Hepatocyte (in vitro differentiated cells): ENCODE measurements at regions not wholly inside any gene's neighbourhood (a gene's known extent, or its start where the extent isn't known, plus 50 kb on each side); places are given as distances from the start of the nearest gene placed in this dataset.

Source experiments
- DNase-seq: peaks from one replicate; pipeline ENCODE4 v3.0.0-alpha.2; 2016; ENCODE audit warnings: low spot score
- H2AFZ ChIP-seq: fragments of 200-600 bp; sonication (generic); 2 replicates; pipeline ENCODE4 v1.6.0; 2016; ENCODE audit warnings: antibody characterized with exemption, mild to moderate bottlenecking
- H3K27ac ChIP-seq: fragments of 200-600 bp; sonication (generic); 2 replicates; pipeline ENCODE4 v1.5.1; 2016; ENCODE audit warnings: mild to moderate bottlenecking
- H3K27me3 ChIP-seq: fragments of 200-600 bp; sonication (generic); 2 replicates; pipeline ENCODE4 v1.6.1; 2016
- H3K36me3 ChIP-seq: fragments of 200-600 bp; sonication (generic); replicated peaks from 2 replicates; pipeline ENCODE4 v1.5.1; 2016; ENCODE audit warnings: low read depth; ENCODE audit not compliant: insufficient read depth
- H3K4me1 ChIP-seq: fragments of 200-600 bp; sonication (generic); 2 replicates; pipeline ENCODE4 v1.5.1; 2016; ENCODE audit warnings: mild to moderate bottlenecking, moderate library complexity; ENCODE audit not compliant: insufficient read depth
- H3K4me2 ChIP-seq: fragments of 200-600 bp; sonication (generic); 2 replicates; pipeline ENCODE4 v1.6.0; 2016
- H3K4me3 ChIP-seq: fragments of 200-600 bp; sonication (generic); 2 replicates; pipeline ENCODE4 v1.5.1; 2016; ENCODE audit warnings: mild to moderate bottlenecking
- H3K79me2 ChIP-seq: fragments of 200-600 bp; sonication (generic); 2 replicates; pipeline ENCODE4 v1.6.0; 2017; ENCODE audit warnings: mild to moderate bottlenecking
- H3K9me2 ChIP-seq: fragments of 200-600 bp; sonication (generic); replicated peaks from 2 replicates; pipeline ENCODE4 v1.6.0; 2017; ENCODE audit warnings: mild to moderate bottlenecking; ENCODE audit not compliant: insufficient read depth
- H3K9me3 ChIP-seq: fragments of 200-600 bp; sonication (generic); 2 replicates; pipeline ENCODE4 v1.5.1; 2016; ENCODE audit warnings: low read depth, mild to moderate bottlenecking
- H4K20me1 ChIP-seq: fragments of 200-600 bp; sonication (generic); 2 replicates; pipeline ENCODE4 v1.6.0; 2016; ENCODE audit warnings: mild to moderate bottlenecking; ENCODE audit not compliant: insufficient read depth, poor library complexity, severe bottlenecking
- EZH2 ChIP-seq: fragments of 200-600 bp; sonication (generic); IDR thresholded peaks from 2 replicates; pipeline ENCODE4 v1.6.1; 2016; ENCODE audit warnings: antibody characterized with exemption, mild to moderate bottlenecking, borderline replicate concordance
- EZH2phosphoT487 ChIP-seq: fragments of 200-600 bp; sonication (generic); IDR thresholded peaks from one replicate; pipeline ENCODE4 v1.6.1; 2018; ENCODE audit warnings: antibody characterized with exemption, mild to moderate bottlenecking, low read depth, moderate library complexity; ENCODE audit not compliant: unreplicated experiment, severe bottlenecking
- WGBS: methylation state at CpG from one replicate; pipeline ENCODE4 v1.1.6; 2016; ENCODE audit warnings: low lambda C conversion rate; ENCODE audit errors: missing lambda C conversion rate; 5-methylcytosine and 5-hydroxymethylcytosine counted together
- TF ChIP-seq, protein P1 (sequence below): fragments of 200-600 bp; sonication (generic); IDR thresholded peaks from 2 replicates; pipeline ENCODE4 v1.5.1; 2016; ENCODE audit warnings: antibody characterized with exemption, mild to moderate bottlenecking; ENCODE audit not compliant: poor library complexity

DNA sequence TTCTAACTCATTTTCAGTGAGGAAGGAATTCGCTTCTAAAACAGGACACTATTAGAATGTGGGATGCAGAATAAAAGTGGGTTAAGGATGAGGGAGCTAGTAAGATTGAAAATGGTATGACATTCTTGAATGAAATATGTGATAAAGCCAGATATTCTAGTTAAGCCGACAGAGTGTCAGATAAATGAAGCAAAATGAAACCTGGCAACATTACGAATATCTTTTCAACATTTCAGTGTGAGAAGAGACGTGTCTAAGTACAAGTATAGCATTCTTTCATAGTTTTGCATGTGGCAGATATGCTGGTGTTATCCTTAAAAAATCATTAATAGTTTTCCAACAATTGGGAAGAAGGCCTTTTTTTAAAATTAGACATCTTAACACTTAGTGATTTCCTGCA, 1101.4 kb downstream of the RPA4 start:
- no peaks in the 10 kb centered on the region for H3K36me3 ChIP-seq
- WGBS: 86% methylated on average over 4 of the region's 4 CpGs
- H3K4me1 ChIP-seq: peaks cover 4% of the 10 kb centered on the region
- no peaks in the 10 kb centered on the region for H3K9me3 ChIP-seq
- no peaks in the 10 kb centered on the region for H3K9me2 ChIP-seq
- H2AFZ ChIP-seq: no peak overlapping the region
- H3K4me2 ChIP-seq: no peak overlapping the region
- no peaks in the 10 kb centered on the region for H3K79me2 ChIP-seq
- H3K27me3 ChIP-seq: no peaks in the 10 kb centered on the region
- H4K20me1 ChIP-seq: no peaks in the 10 kb centered on the region
- no peak overlapping the region for H3K27ac ChIP-seq
- no peak for TF ChIP-seq EZH2
- no peak overlapping the region for H3K4me3 ChIP-seq
- DNase-seq: no peak

GRCh38 chrX:97987979-97988378, 1104.3 kb downstream of the RPA4 start:
- no peak overlapping the region for H3K4me2 ChIP-seq
- no peak overlapping the region for H3K4me3 ChIP-seq
- TF ChIP-seq EZH2 (no peak), EZH2phosphoT487 (no peak)
- TF ChIP-seq, protein P1, sequence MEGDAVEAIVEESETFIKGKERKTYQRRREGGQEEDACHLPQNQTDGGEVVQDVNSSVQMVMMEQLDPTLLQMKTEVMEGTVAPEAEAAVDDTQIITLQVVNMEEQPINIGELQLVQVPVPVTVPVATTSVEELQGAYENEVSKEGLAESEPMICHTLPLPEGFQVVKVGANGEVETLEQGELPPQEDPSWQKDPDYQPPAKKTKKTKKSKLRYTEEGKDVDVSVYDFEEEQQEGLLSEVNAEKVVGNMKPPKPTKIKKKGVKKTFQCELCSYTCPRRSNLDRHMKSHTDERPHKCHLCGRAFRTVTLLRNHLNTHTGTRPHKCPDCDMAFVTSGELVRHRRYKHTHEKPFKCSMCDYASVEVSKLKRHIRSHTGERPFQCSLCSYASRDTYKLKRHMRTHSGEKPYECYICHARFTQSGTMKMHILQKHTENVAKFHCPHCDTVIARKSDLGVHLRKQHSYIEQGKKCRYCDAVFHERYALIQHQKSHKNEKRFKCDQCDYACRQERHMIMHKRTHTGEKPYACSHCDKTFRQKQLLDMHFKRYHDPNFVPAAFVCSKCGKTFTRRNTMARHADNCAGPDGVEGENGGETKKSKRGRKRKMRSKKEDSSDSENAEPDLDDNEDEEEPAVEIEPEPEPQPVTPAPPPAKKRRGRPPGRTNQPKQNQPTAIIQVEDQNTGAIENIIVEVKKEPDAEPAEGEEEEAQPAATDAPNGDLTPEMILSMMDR: no peak
- H2AFZ ChIP-seq: no peak overlapping the region
- no peak overlapping the region for H3K27ac ChIP-seq
- no peaks in the 10 kb centered on the region for H3K36me3 ChIP-seq
- DNase-seq: no peak
- H3K9me2 ChIP-seq: no peaks in the 10 kb centered on the region
- no peaks in the 10 kb centered on the region for H3K79me2 ChIP-seq
- H4K20me1 ChIP-seq: no peaks in the 10 kb centered on the region
- WGBS: 91% methylated on average over 1 of the region's 1 CpG
- H3K4me1 ChIP-seq: peaks cover 4% of the 10 kb centered on the region
- H3K9me3 ChIP-seq: no peaks in the 10 kb centered on the region
- no peaks in the 10 kb centered on the region for H3K27me3 ChIP-seq

DNA sequence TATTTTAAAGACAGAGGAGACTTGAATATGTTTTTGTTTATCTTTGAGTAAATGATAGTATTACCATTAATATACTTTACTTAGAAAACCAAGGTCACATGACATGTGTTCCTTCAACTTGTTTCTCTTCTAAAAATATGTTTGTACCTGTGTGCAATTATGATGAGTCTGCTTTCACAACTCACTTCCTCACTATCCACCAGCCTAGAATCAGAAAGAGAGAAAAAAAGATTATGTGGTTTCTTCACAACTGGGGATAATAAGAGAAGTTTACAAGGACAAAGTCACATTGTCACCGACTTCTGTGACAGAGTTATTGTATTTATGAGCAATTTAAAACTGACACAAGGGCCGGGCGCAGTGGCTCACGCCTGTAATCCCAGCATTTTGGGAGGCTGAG, 1112.1 kb downstream of the RPA4 start:
- no peaks in the 10 kb centered on the region for H4K20me1 ChIP-seq
- H3K9me2 ChIP-seq: no peaks in the 10 kb centered on the region
- no peaks in the 10 kb centered on the region for H3K27me3 ChIP-seq
- no peaks in the 10 kb centered on the region for H3K9me3 ChIP-seq
- 90% methylated on average over 4 of the region's 4 CpGs for WGBS
- TF ChIP-seq, protein P1: no peak
- TF ChIP-seq EZH2 (no peak), EZH2phosphoT487 (no peak)
- H3K36me3 ChIP-seq: no peaks in the 10 kb centered on the region
- no peak for DNase-seq
- no peaks in the 10 kb centered on the region for H3K79me2 ChIP-seq
- no peak overlapping the region for H2AFZ ChIP-seq
- H3K4me2 ChIP-seq: no peak overlapping the region
- no peak overlapping the region for H3K4me3 ChIP-seq
- no peak overlapping the region for H3K27ac ChIP-seq
- H3K4me1 ChIP-seq: no peaks in the 10 kb centered on the region

DNA sequence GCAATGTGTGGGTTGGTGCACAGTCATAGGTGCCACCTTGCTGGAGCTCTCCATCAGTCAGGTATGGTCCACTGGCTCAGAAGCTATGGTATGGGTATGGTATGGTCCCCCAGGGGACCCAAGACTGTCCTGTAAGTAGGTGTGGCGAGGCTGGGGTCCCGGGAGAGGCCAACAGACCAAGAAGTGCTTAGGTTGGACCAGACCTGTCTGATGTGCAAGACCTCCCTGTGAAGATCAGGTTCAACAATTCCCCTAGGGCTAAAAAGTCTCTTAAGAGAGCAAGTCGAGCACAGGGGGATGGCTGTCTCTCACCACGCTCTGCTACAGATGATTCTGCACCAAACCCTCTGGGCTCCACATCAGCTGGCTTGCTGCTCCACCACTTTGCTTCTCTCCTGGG, 1145.0 kb downstream of the RPA4 start:
- no peaks in the 10 kb centered on the region for H3K36me3 ChIP-seq
- no peak overlapping the region for H3K4me3 ChIP-seq
- WGBS: 92% methylated on average over 4 of the region's 4 CpGs
- H3K9me3 ChIP-seq: no peaks in the 10 kb centered on the region
- H2AFZ ChIP-seq: no peak overlapping the region
- H3K79me2 ChIP-seq: no peaks in the 10 kb centered on the region
- no peak for DNase-seq
- H3K27ac ChIP-seq: no peak overlapping the region
- no peak for TF ChIP-seq EZH2
- TF ChIP-seq, protein P1: no peak
- no peak for TF ChIP-seq EZH2phosphoT487
- H3K9me2 ChIP-seq: no peaks in the 10 kb centered on the region
- H4K20me1 ChIP-seq: no peaks in the 10 kb centered on the region
- no peaks in the 10 kb centered on the region for H3K27me3 ChIP-seq
- H3K4me2 ChIP-seq: no peak overlapping the region
- no peaks in the 10 kb centered on the region for H3K4me1 ChIP-seq
